ENCODE measurements at regions not wholly inside any gene's neighbourhood (a gene's known extent, or its start where the extent isn't known, plus 50 kb on each side); places are given as distances from the start of the nearest gene placed in this dataset.

GRCh38 chr1:184294101-184294500 is 92.7 kb upstream of the C1orf21 start:
- TF ChIP-seq CTCF (IDR thresholded peaks at IDR 0.05) (no peak), POLR2A (IDR thresholded peaks at IDR 0.05) (no peak)

Data from thyroid gland (tissue), 4 donors.